Type B pancreatic cell (in vitro differentiated cells): ENCODE measurements at regions not wholly inside any gene's neighbourhood (a gene's known extent, or its start where the extent isn't known, plus 50 kb on each side); places are given as distances from the start of the nearest gene placed in this dataset.

Experiments
- DNase-seq: peaks from one replicate; pipeline ENCODE4 v3.0.0; 2021; ENCODE audit warnings: mixed read lengths; ENCODE audit not compliant: unreplicated experiment; ENCODE audit errors: extremely low spot score
- H3K27ac Mint-ChIP-seq: 2 replicates; pipeline ENCODE4 v1.8.0; 2021; ENCODE audit warnings: mild to moderate bottlenecking, mixed read lengths
- H3K27me3 Mint-ChIP-seq: 2 replicates; pipeline ENCODE4 v1.8.0; 2021; ENCODE audit warnings: mixed read lengths
- H3K36me3 Mint-ChIP-seq: 2 replicates; pipeline ENCODE4 v1.8.0; 2021; ENCODE audit warnings: mixed read lengths
- H3K4me1 Mint-ChIP-seq: one replicate; pipeline ENCODE4 v1.8.0; 2021; ENCODE audit warnings: mixed read lengths; ENCODE audit not compliant: unreplicated experiment
- H3K4me3 Mint-ChIP-seq: 2 replicates; pipeline ENCODE4 v1.8.0; 2021; ENCODE audit warnings: mild to moderate bottlenecking, mixed read lengths
- H3K9me3 Mint-ChIP-seq: 2 replicates; pipeline ENCODE4 v1.8.0; 2021; ENCODE audit warnings: mixed read lengths
- CTCF ChIP-seq: fragments of 200-600 bp; sonication (generic); conservative IDR thresholded peaks from 2 replicates; pipeline ENCODE4 v1.5.0; 2021; ENCODE audit warnings: antibody characterized with exemption, mild to moderate bottlenecking

DNA sequence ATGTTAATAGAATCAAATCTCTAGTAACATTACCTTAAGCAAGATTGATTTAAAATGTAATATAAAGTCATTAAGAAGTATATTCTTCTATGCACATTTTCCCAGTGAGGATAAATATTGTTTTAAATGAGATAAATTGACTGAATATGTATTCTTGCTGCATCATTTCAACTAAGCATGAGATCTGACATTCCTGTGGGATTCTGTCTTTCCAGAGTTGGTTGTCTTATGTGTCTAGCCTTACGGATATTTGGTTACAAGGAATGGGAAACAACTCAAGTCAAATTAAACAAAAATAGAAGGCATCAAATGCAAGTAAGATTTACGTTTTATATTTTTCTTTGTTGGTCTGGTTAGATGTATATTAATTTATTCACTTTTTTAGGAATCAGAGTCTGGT lies 287.5 kb downstream of the PTGER3 start:
- Mint-ChIP-seq H3K4me1 (no peaks in the 10 kb centered on the region), H3K4me3 (no peak overlapping the region), H3K36me3 (no peaks in the 10 kb centered on the region), H3K27ac (no peak overlapping the region), H3K9me3 (no peaks in the 10 kb centered on the region), H3K27me3 (no peaks in the 10 kb centered on the region)
- no peak for TF ChIP-seq CTCF
- no peak for DNase-seq

DNA sequence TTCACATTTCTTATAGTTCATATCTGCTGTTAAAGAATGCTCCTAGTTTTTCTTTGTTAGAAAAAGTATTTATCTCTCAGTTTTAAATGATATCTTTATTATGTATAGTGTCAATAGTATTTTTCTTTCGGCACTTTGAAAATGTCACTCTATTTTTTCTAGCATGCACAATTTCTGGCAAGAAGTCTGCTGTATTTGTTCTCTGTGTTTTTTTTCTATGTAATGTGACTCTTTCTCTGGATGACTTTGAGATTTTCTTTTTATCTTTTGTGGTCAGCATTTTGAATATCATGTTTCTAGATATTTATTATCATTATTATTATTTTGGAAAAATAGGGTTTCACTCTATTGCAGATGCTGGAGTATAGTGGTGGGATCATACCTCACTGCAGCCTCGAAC lies 285.2 kb downstream of the PTGER3 start:
- Mint-ChIP-seq H3K4me3 (no peak overlapping the region), H3K4me1 (no peaks in the 10 kb centered on the region), H3K27me3 (no peaks in the 10 kb centered on the region), H3K36me3 (no peaks in the 10 kb centered on the region), H3K27ac (no peak overlapping the region), H3K9me3 (no peaks in the 10 kb centered on the region)
- no peak for DNase-seq
- no peak for TF ChIP-seq CTCF

- peaks cover 6% of the 10 kb centered on the region for H3K27me3 Mint-ChIP-seq
- H3K36me3 Mint-ChIP-seq: no peaks in the 10 kb centered on the region
- H3K4me1 Mint-ChIP-seq: no peaks in the 10 kb centered on the region
- H3K9me3 Mint-ChIP-seq: no peaks in the 10 kb centered on the region
- H3K4me3 Mint-ChIP-seq: no peak overlapping the region
- DNase-seq: no peak
- no peak for TF ChIP-seq CTCF
- H3K27ac Mint-ChIP-seq: no peak overlapping the region
These were observed 282.9 kb downstream of the PTGER3 start for GRCh38 chr1:70764747-70765146.

DNA sequence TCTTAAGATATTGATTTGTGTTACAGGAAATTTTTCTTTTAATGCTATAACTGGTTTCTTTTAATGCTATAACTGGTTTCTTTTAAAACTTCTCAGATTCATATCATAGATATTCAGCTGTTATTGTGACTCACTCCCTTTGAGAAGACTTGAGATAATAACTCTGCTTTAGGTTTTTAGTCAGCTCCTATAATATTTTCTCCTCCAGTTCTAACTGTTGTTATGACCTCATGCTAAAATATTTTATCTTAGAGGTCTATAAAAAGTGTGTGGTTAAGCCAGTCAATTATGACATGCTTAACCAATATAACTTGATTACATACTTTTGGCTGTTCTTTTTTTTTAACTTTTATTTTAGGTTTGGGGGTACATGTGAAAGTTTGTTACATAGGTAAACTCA lies 280.2 kb downstream of the PTGER3 start:
- no peak for DNase-seq
- no peak for TF ChIP-seq CTCF
- H3K27ac Mint-ChIP-seq: no peak overlapping the region
- no peak overlapping the region for H3K4me3 Mint-ChIP-seq
- no peaks in the 10 kb centered on the region for H3K36me3 Mint-ChIP-seq
- H3K27me3 Mint-ChIP-seq: peaks cover 15% of the 10 kb centered on the region
- H3K4me1 Mint-ChIP-seq: no peaks in the 10 kb centered on the region
- peaks cover 5% of the 10 kb centered on the region for H3K9me3 Mint-ChIP-seq

- DNase-seq: no peak
- H3K4me1 Mint-ChIP-seq: no peaks in the 10 kb centered on the region
- H3K27me3 Mint-ChIP-seq: peaks cover 15% of the 10 kb centered on the region
- H3K27ac Mint-ChIP-seq: no peak overlapping the region
- no peaks in the 10 kb centered on the region for H3K36me3 Mint-ChIP-seq
- no peak overlapping the region for H3K4me3 Mint-ChIP-seq
- peaks cover 5% of the 10 kb centered on the region for H3K9me3 Mint-ChIP-seq
- TF ChIP-seq CTCF: no peak
These were observed 279.4 kb downstream of the PTGER3 start for GRCh38 chr1:70768216-70768615.
